Adipocyte (in vitro differentiated cells): ENCODE measurements at regions not wholly inside any gene's neighbourhood (a gene's known extent, or its start where the extent isn't known, plus 50 kb on each side); places are given as distances from the start of the nearest gene placed in this dataset.
"Not testable (repeated sequence)": the region's sequence is repeated elsewhere in the genome, so short reads cannot be mapped to it uniquely, and the experiment has no call there.

Experiments
- DNase-seq: peaks from one replicate; pipeline ENCODE4 v3.0.0-alpha.2; 2015; ENCODE audit warnings: low read depth
- H3K27me3 ChIP-seq: replicated peaks from 2 replicates; pipeline ENCODE4 v1.7.0; 2013; ENCODE audit warnings: mild to moderate bottlenecking, low read length, moderate library complexity; ENCODE audit not compliant: control insufficient read depth, insufficient read depth
- H3K36me3 ChIP-seq: 2 replicates; pipeline ENCODE4 v1.7.0; 2013; ENCODE audit warnings: low read length, mild to moderate bottlenecking, moderate library complexity; ENCODE audit not compliant: control insufficient read depth, insufficient read depth, severe bottlenecking
- H3K4me1 ChIP-seq: 2 replicates; pipeline ENCODE4 v1.7.0; 2013; ENCODE audit warnings: mild to moderate bottlenecking, low read length, moderate library complexity; ENCODE audit not compliant: control insufficient read depth, insufficient read depth
- H3K4me3 ChIP-seq: 2 replicates; pipeline ENCODE4 v1.7.0; 2013; ENCODE audit warnings: mild to moderate bottlenecking, low read length, moderate library complexity
- H3K9ac ChIP-seq: 2 replicates; pipeline ENCODE4 v1.7.0; 2013; ENCODE audit warnings: mild to moderate bottlenecking, low read length, moderate library complexity
- H3K9me3 ChIP-seq: 2 replicates; pipeline ENCODE4 v1.7.0; 2013; ENCODE audit warnings: mild to moderate bottlenecking, low read length, moderate library complexity; ENCODE audit not compliant: control insufficient read depth

GRCh38 chr18:10089881-10090280, 176.1 kb downstream of the VAPA start:
- no peaks in the 10 kb centered on the region for H3K4me1 ChIP-seq
- H3K9me3 ChIP-seq: peaks cover 5% of the 10 kb centered on the region
- H3K27me3 ChIP-seq: no peaks in the 10 kb centered on the region
- H3K36me3 ChIP-seq: no peaks in the 10 kb centered on the region
- H3K4me3 ChIP-seq: no peak overlapping the region
- no peak for DNase-seq
- H3K9ac ChIP-seq: no peak overlapping the region

DNA sequence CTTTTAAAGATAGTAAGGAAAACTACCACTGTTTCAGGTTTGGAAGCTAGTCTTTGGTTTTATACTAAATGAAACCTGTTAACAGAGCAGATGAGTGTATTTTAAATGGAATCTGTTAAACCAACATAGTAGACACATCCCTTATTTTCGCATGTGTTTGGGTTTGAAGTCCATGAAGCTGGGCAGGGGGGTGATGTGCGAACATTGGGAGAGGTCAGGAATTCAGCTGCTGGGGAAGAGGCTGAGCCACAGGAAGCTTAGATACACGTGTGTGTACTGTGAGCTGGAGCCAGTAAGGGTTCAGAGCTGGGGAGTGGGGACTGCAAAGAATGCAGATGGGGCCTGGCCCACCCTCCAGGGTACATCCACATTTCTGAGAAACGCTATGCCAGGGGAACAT, 176.9 kb downstream of the VAPA start:
- H3K36me3 ChIP-seq: no peaks in the 10 kb centered on the region
- DNase-seq: no peak

GRCh38 chr18:10093445-10093844, 179.6 kb downstream of the VAPA start:
- no peak overlapping the region for H3K4me3 ChIP-seq
- H3K27me3 ChIP-seq: no peaks in the 10 kb centered on the region
- no peak overlapping the region for H3K9ac ChIP-seq
- no peaks in the 10 kb centered on the region for H3K36me3 ChIP-seq
- H3K4me1 ChIP-seq: no peaks in the 10 kb centered on the region
- H3K9me3 ChIP-seq: no peaks in the 10 kb centered on the region
- no peak for DNase-seq

More for the DNA sequence above, 176.9 kb downstream of the VAPA start:
- no peaks in the 10 kb centered on the region for H3K4me1 ChIP-seq
- H3K9me3 ChIP-seq: peaks cover 5% of the 10 kb centered on the region
- H3K9ac ChIP-seq: no peak overlapping the region
- H3K4me3 ChIP-seq: no peak overlapping the region
- no peaks in the 10 kb centered on the region for H3K27me3 ChIP-seq

DNA sequence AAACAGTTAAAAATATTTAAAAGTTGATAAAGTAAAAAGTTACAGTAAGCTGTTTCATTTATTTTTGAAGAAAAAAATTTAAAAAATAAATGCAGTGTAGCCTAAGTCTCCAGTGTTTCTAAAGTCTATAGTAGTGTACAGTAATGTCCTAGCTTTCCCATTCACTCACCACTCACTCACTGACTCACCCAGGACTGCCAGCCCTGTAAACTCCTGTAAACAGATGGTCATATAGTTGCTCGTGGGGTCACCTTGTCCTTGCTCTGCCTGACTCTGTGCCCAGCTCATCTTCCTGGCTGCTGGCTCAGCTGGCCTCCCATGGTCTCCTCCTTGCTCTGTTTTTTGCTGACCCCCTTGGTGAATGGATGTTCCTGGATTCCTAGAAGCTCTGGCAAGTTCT, 180.3 kb downstream of the VAPA start:
- peak; percentile 45 for DNase-seq
- H3K27me3 ChIP-seq: no peaks in the 10 kb centered on the region
- H3K9ac ChIP-seq: no peak overlapping the region
- no peaks in the 10 kb centered on the region for H3K4me1 ChIP-seq
- no peaks in the 10 kb centered on the region for H3K36me3 ChIP-seq
- no peak overlapping the region for H3K4me3 ChIP-seq
- H3K9me3 ChIP-seq: no peaks in the 10 kb centered on the region

DNA sequence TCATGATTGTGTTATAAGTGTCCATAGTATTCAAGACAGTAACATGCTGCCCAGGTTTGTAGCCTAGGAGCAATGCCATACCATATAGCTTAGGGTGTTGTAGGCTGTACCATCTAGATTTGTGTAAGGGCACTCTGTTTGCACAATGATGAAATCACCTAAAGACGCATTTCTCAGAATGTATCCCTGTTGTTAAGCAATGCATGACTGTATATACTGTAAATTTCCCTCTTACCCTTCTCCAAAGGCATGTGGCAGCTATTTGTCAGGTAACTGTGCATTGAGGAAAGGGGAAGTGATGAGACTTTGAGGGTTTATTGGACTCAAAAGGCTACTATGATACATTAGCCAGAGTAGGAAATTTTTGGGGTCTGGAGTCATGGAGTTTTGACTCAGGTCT, 180.8 kb downstream of the VAPA start:
- Histone ChIP-seq H3K36me3 (no peaks in the 10 kb centered on the region), H3K4me1 (peaks cover 4% of the 10 kb centered on the region), H3K4me3 (no peak overlapping the region), H3K27me3 (no peaks in the 10 kb centered on the region), H3K9ac (no peak overlapping the region), H3K9me3 (no peaks in the 10 kb centered on the region)
- no peak for DNase-seq

- no peaks in the 10 kb centered on the region for H3K9me3 ChIP-seq
- H3K36me3 ChIP-seq: no peaks in the 10 kb centered on the region
- H3K9ac ChIP-seq: no peak overlapping the region
- no peak for DNase-seq
- no peak overlapping the region for H3K4me3 ChIP-seq
- peaks cover 11% of the 10 kb centered on the region for H3K4me1 ChIP-seq
- H3K27me3 ChIP-seq: no peaks in the 10 kb centered on the region
Measured at GRCh38 chr18:10095356-10095755, 181.5 kb downstream of the VAPA start.

- Histone ChIP-seq H3K27me3 (no peaks in the 10 kb centered on the region), H3K4me1 (peaks cover 27% of the 10 kb centered on the region), H3K4me3 (no peak overlapping the region), H3K9ac (no peak overlapping the region), H3K9me3 (peaks cover 2% of the 10 kb centered on the region), H3K36me3 (no peaks in the 10 kb centered on the region)
- peak; percentile 59 for DNase-seq
Measured at GRCh38 chr18:10099539-10100140, 185.8 kb downstream of the VAPA start.

GRCh38 chr18:10100196-10100595, 186.4 kb downstream of the VAPA start:
- Histone ChIP-seq H3K4me3 (no peak overlapping the region), H3K27me3 (no peaks in the 10 kb centered on the region), H3K36me3 (no peaks in the 10 kb centered on the region), H3K9ac (no peak overlapping the region), H3K4me1 (peaks cover 27% of the 10 kb centered on the region), H3K9me3 (peaks cover 7% of the 10 kb centered on the region)
- peak; percentile 5 for DNase-seq

DNA sequence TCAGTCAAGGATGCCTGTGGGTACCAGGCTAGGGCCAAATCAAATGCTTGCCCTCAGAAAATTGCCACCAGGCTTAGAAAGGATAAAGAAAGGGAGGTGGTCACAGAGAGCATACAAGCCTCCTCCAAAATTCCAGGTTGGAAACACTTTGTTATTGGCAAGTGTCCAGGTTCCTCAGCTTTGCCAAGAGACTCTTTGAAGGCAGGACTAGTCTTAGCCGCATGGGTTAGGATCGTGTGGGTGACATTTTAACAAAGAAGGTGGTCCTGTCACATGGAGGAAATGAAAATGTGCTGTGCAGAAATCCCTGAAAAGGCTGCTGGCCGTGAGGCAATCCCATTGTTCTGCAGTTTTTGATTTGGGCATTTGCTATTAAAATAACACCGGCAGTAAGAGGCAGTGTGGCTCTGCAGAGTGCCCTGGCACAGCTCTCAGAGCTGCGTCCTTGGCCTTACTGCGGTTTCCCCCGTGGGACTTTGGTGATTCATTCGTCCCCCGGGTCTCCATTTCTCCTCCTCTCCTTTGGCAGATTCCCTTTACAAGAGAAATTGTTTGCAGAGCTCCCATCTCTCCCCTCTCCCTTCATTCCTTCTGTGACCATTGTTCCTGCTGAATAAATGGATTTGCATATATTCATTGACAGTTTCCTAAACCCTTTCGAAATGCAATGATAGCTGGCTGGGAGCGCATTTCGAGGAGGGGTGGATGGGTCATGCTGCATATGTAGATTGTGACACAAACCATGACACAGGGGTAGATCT, 187.3 kb downstream of the VAPA start:
- H3K9me3 ChIP-seq: peaks cover 13% of the 10 kb centered on the region
- peak overlapping the region; percentile 59 for H3K9ac ChIP-seq
- peak; percentile 69 for DNase-seq
- peak overlapping the region; percentile 45 for H3K4me3 ChIP-seq
- no peaks in the 10 kb centered on the region for H3K36me3 ChIP-seq
- no peaks in the 10 kb centered on the region for H3K27me3 ChIP-seq
- peaks cover 27% of the 10 kb centered on the region for H3K4me1 ChIP-seq

DNA sequence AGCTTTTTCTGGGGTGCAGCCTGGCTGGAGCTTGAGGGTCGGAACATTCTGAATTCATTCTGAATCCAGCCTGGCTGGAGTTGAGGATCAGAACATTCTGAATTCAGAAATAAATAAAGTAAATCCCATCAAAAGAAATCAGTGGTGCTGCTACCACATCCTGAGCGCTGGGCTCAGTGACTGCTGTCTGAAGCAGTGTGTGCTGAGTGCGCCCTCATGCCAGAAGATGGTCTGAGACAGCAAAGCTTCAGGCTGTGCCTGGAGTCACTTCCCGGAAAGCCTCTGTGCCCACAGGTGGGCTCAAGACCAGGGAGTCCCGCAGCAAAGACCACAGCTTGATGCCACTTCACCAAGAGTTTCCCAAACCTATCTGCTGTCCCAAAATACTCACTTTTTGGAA, 187.9 kb downstream of the VAPA start:
- Histone ChIP-seq H3K4me3 (no peak overlapping the region), H3K27me3 (no peaks in the 10 kb centered on the region), H3K4me1 (peaks cover 27% of the 10 kb centered on the region), H3K36me3 (no peaks in the 10 kb centered on the region), H3K9me3 (peaks cover 13% of the 10 kb centered on the region), H3K9ac (peak overlapping the region; percentile 59)
- DNase-seq: peak; percentile 7

DNA sequence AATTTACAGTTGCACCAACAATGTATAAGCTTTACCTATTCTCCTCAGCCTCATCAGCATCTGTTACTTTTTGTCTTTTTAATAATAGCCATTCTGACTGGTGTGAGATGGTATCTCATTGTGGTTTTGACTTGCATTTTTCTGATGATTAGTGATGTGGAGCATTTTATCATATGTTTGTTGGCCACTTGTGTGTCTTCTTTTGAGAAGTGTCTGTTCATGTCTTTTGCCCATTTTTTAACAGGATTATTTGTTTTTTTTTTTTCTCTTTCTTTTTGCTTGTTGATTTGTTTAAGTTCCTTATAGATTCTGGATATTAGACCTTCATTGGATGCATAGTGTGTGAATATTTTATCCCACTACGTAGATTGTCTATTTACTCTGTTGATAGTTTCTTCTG, 191.3 kb downstream of the VAPA start:
- H3K4me3 ChIP-seq, DNase-seq, H3K27me3 ChIP-seq, H3K36me3 ChIP-seq, H3K9ac ChIP-seq: not testable (repeated sequence)
- Histone ChIP-seq H3K4me1 (peaks cover 19% of the 10 kb centered on the region), H3K9me3 (peaks cover 13% of the 10 kb centered on the region)
